Midbrain (tissue), 1 donor: ENCODE measurements at regions not wholly inside any gene's neighbourhood (a gene's known extent, or its start where the extent isn't known, plus 50 kb on each side); places are given as distances from the start of the nearest gene placed in this dataset.
"Not testable (repeated sequence)": the region's sequence is repeated elsewhere in the genome, so short reads cannot be mapped to it uniquely, and the experiment has no call there.

Source experiments
- DNase-seq: peaks from one replicate; lab custom pipeline; 2025; lab: John Stamatoyannopoulos, UW

GRCh38 chr20:57786304-57786932 is 76.6 kb upstream of the PMEPA1 start:
- no peak for DNase-seq

- no peak for DNase-seq
Observed at GRCh38 chr20:57785720-57786119, 75.9 kb upstream of the PMEPA1 start.

- DNase-seq = no peak
Observed at GRCh38 chr20:57785061-57785460, 75.2 kb upstream of the PMEPA1 start.

GRCh38 chr20:57783956-57784837 is 74.4 kb upstream of the PMEPA1 start:
- DNase-seq = no peak

- no peak for DNase-seq
Observed at GRCh38 chr20:57783196-57783595, 73.4 kb upstream of the PMEPA1 start.

GRCh38 chr20:57782631-57783041 is 72.8 kb upstream of the PMEPA1 start:
- DNase-seq = no peak

GRCh38 chr20:57781901-57782300 is 72.1 kb upstream of the PMEPA1 start:
- DNase-seq = no peak

- DNase-seq = no peak
Observed at GRCh38 chr20:57780906-57781305, 71.1 kb upstream of the PMEPA1 start.

- no peak for DNase-seq
Observed at GRCh38 chr20:57780398-57780797, 70.6 kb upstream of the PMEPA1 start.

- DNase-seq = no peak
Observed at GRCh38 chr20:57779401-57780003, 69.7 kb upstream of the PMEPA1 start.

- no peak for DNase-seq
Observed at GRCh38 chr20:57777911-57778310, 68.1 kb upstream of the PMEPA1 start.

GRCh38 chr20:57774951-57775350 is 65.1 kb upstream of the PMEPA1 start:
- DNase-seq = no peak

- DNase-seq = no peak
Observed at GRCh38 chr20:57774111-57774880, 64.5 kb upstream of the PMEPA1 start.

GRCh38 chr20:57773059-57773815 is 63.4 kb upstream of the PMEPA1 start:
- no peak for DNase-seq

- DNase-seq = no peak
Observed at GRCh38 chr20:57772349-57772964, 62.6 kb upstream of the PMEPA1 start.

- no peak for DNase-seq
Observed at GRCh38 chr20:57770852-57771720, 61.3 kb upstream of the PMEPA1 start.

GRCh38 chr20:57770401-57770800 is 60.6 kb upstream of the PMEPA1 start:
- not testable (repeated sequence) for DNase-seq

- no peak for DNase-seq
Observed at GRCh38 chr20:57769756-57770155, 59.9 kb upstream of the PMEPA1 start.

GRCh38 chr20:57768519-57768918 is 58.7 kb upstream of the PMEPA1 start:
- no peak for DNase-seq

- DNase-seq = no peak
Observed at GRCh38 chr20:57767441-57767840, 57.6 kb upstream of the PMEPA1 start.
